SK-N-SH treated with all-trans-retinoic acid at 6 μM for 48 hours (cell line): ENCODE measurements at regions not wholly inside any gene's neighbourhood (a gene's known extent, or its start where the extent isn't known, plus 50 kb on each side); places are given as distances from the start of the nearest gene placed in this dataset.

ENCODE experiments used
- ATAC-seq: fragments of 200-7000 bp; cut with Tn5 transposase; 3 replicates; pipeline ENCODE4 v1.9.1; 2020; ENCODE audit warnings: mild to moderate bottlenecking, moderate library complexity
- ARNTL ChIP-seq: fragments of 450-650 bp; formaldehyde crosslinking; IDR thresholded peaks from 2 replicates; pipeline ENCODE4 v1.5.0; 2020; ENCODE audit warnings: low read depth, mild to moderate bottlenecking, moderate library complexity, borderline replicate concordance
- BACH2 ChIP-seq: fragments of 250-450 bp; sonication (Bioruptor Pico); IDR thresholded peaks from 2 replicates; pipeline ENCODE4 v1.9.0; 2021; ENCODE audit warnings: mild to moderate bottlenecking, borderline replicate concordance
- CSDC2 ChIP-seq: fragments of 250-450 bp; sonication (Bioruptor Pico); IDR thresholded peaks from 2 replicates; pipeline ENCODE4 v1.5.0; 2020; ENCODE audit warnings: mild to moderate bottlenecking, moderate library complexity
- CSRNP3 ChIP-seq: fragments of 250-450 bp; sonication (Bioruptor Pico); IDR thresholded peaks from 2 replicates; pipeline ENCODE4 v1.5.1; 2021; ENCODE audit warnings: mild to moderate bottlenecking, moderate library complexity
- GLIS3 ChIP-seq: fragments of 250-450 bp; sonication (Bioruptor Pico); IDR thresholded peaks from 2 replicates; pipeline ENCODE4 v1.5.0; 2020; ENCODE audit warnings: mild to moderate bottlenecking, moderate library complexity
- ISL1 ChIP-seq: fragments of 250-450 bp; sonication (Bioruptor Pico); IDR thresholded peaks from 2 replicates; pipeline ENCODE4 v2.1.2; 2022; ENCODE audit warnings: mild to moderate bottlenecking, moderate library complexity
- POU6F1 ChIP-seq: fragments of 250-450 bp; sonication (Bioruptor Pico); IDR thresholded peaks from 2 replicates; pipeline ENCODE4 v1.8.0; 2021; ENCODE audit warnings: low read depth, mild to moderate bottlenecking, moderate library complexity, borderline replicate concordance
- PPARA ChIP-seq: fragments of 250-450 bp; sonication (Bioruptor Pico); IDR thresholded peaks from 2 replicates; pipeline ENCODE4 v1.5.0; 2020; ENCODE audit warnings: mild to moderate bottlenecking, borderline replicate concordance
- RARB ChIP-seq: fragments of 250-450 bp; sonication (Bioruptor Pico); IDR thresholded peaks from 2 replicates; pipeline ENCODE4 v1.8.0; 2021; ENCODE audit warnings: mild to moderate bottlenecking, moderate library complexity
- SNAI2 ChIP-seq: fragments of 250-450 bp; sonication (Bioruptor Pico); IDR thresholded peaks from 2 replicates; pipeline ENCODE4 v1.5.0; 2020; ENCODE audit warnings: mild to moderate bottlenecking, moderate library complexity
- TCF4 ChIP-seq: fragments of 250-450 bp; sonication (Bioruptor Pico); IDR thresholded peaks from 2 replicates; pipeline ENCODE4 v1.8.0; 2021; ENCODE audit warnings: mild to moderate bottlenecking, moderate library complexity, borderline replicate concordance
- TOX ChIP-seq: fragments of 250-450 bp; sonication (Bioruptor Pico); IDR thresholded peaks from 2 replicates; pipeline ENCODE4 v1.8.0; 2021; ENCODE audit warnings: mild to moderate bottlenecking, moderate library complexity, borderline replicate concordance
- ZFP3 ChIP-seq: fragments of 250-450 bp; sonication (Bioruptor Pico); IDR thresholded peaks from 2 replicates; pipeline ENCODE4 v1.5.0; 2020; ENCODE audit warnings: mild to moderate bottlenecking, moderate library complexity
- ZFP30 ChIP-seq: fragments of 450-650 bp; formaldehyde crosslinking; IDR thresholded peaks from 2 replicates; pipeline ENCODE4 v1.5.0; 2022; ENCODE audit warnings: mild to moderate bottlenecking, moderate library complexity
- ZNF565 ChIP-seq: fragments of 450-650 bp; formaldehyde crosslinking; conservative IDR thresholded peaks from 2 replicates; pipeline ENCODE4 v1.5.0; 2020; ENCODE audit warnings: low read depth, mild to moderate bottlenecking, moderate library complexity
- ZNF70 ChIP-seq: fragments of 450-650 bp; formaldehyde crosslinking; IDR thresholded peaks from 2 replicates; pipeline ENCODE4 v1.5.0; 2020; ENCODE audit warnings: mild to moderate bottlenecking, moderate library complexity
- ZNF8 ChIP-seq: fragments of 450-650 bp; formaldehyde crosslinking; IDR thresholded peaks from 2 replicates; pipeline ENCODE4 v1.5.0; 2020; ENCODE audit warnings: mild to moderate bottlenecking, moderate library complexity
- TF ChIP-seq, protein P1 (sequence below): fragments of 250-450 bp; sonication (Bioruptor Pico); IDR thresholded peaks from 2 replicates; pipeline ENCODE4 v1.8.0; 2020; ENCODE audit warnings: mild to moderate bottlenecking, moderate library complexity, borderline replicate concordance
- TF ChIP-seq, protein P2 (sequence below): fragments of 250-450 bp; sonication (Bioruptor Pico); IDR thresholded peaks from 2 replicates; pipeline ENCODE4 v1.5.0; 2020; ENCODE audit warnings: mild to moderate bottlenecking, moderate library complexity
- TF ChIP-seq, protein P3 (sequence below): fragments of 250-450 bp; sonication (Bioruptor Pico); IDR thresholded peaks from 2 replicates; pipeline ENCODE4 v1.5.1; 2020; ENCODE audit warnings: low read depth, mild to moderate bottlenecking, moderate library complexity

- no peak for ATAC-seq
- TF ChIP-seq, protein P1, sequence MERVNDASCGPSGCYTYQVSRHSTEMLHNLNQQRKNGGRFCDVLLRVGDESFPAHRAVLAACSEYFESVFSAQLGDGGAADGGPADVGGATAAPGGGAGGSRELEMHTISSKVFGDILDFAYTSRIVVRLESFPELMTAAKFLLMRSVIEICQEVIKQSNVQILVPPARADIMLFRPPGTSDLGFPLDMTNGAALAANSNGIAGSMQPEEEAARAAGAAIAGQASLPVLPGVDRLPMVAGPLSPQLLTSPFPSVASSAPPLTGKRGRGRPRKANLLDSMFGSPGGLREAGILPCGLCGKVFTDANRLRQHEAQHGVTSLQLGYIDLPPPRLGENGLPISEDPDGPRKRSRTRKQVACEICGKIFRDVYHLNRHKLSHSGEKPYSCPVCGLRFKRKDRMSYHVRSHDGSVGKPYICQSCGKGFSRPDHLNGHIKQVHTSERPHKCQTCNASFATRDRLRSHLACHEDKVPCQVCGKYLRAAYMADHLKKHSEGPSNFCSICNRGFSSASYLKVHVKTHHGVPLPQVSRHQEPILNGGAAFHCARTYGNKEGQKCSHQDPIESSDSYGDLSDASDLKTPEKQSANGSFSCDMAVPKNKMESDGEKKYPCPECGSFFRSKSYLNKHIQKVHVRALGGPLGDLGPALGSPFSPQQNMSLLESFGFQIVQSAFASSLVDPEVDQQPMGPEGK (CRISPR knock-in tag), result no peak
- TF ChIP-seq TCF4 (CRISPR knock-in tag) (no peak), ZFP30 (CRISPR knock-in tag) (no peak), ZNF8 (CRISPR knock-in tag) (no peak), GLIS3 (no peak), RARB (no peak), ISL1 (CRISPR knock-in tag) (no peak), BACH2 (CRISPR knock-in tag) (no peak), ZFP3 (no peak), TOX (CRISPR knock-in tag) (no peak), ARNTL (CRISPR knock-in tag) (no peak), ZNF565 (CRISPR knock-in tag) (no peak), PPARA (CRISPR knock-in tag) (no peak), CSRNP3 (CRISPR knock-in tag) (no peak), ZNF70 (CRISPR knock-in tag) (no peak), CSDC2 (no peak), POU6F1 (CRISPR knock-in tag) (no peak), SNAI2 (CRISPR knock-in tag) (no peak)
- TF ChIP-seq, protein P2, sequence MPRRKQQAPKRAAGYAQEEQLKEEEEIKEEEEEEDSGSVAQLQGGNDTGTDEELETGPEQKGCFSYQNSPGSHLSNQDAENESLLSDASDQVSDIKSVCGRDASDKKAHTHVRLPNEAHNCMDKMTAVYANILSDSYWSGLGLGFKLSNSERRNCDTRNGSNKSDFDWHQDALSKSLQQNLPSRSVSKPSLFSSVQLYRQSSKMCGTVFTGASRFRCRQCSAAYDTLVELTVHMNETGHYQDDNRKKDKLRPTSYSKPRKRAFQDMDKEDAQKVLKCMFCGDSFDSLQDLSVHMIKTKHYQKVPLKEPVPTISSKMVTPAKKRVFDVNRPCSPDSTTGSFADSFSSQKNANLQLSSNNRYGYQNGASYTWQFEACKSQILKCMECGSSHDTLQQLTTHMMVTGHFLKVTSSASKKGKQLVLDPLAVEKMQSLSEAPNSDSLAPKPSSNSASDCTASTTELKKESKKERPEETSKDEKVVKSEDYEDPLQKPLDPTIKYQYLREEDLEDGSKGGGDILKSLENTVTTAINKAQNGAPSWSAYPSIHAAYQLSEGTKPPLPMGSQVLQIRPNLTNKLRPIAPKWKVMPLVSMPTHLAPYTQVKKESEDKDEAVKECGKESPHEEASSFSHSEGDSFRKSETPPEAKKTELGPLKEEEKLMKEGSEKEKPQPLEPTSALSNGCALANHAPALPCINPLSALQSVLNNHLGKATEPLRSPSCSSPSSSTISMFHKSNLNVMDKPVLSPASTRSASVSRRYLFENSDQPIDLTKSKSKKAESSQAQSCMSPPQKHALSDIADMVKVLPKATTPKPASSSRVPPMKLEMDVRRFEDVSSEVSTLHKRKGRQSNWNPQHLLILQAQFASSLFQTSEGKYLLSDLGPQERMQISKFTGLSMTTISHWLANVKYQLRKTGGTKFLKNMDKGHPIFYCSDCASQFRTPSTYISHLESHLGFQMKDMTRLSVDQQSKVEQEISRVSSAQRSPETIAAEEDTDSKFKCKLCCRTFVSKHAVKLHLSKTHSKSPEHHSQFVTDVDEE (CRISPR knock-in tag), result no peak
- TF ChIP-seq, protein P3, sequence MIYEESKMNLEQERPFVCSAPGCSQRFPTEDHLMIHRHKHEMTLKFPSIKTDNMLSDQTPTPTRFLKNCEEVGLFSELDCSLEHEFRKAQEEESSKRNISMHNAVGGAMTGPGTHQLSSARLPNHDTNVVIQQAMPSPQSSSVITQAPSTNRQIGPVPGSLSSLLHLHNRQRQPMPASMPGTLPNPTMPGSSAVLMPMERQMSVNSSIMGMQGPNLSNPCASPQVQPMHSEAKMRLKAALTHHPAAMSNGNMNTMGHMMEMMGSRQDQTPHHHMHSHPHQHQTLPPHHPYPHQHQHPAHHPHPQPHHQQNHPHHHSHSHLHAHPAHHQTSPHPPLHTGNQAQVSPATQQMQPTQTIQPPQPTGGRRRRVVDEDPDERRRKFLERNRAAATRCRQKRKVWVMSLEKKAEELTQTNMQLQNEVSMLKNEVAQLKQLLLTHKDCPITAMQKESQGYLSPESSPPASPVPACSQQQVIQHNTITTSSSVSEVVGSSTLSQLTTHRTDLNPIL (CRISPR knock-in tag), result no peak
These were observed 75.8 kb upstream of the ABI3BP start for GRCh38 chr3:101068876-101069606.

GRCh38 chr3:101066711-101067129 is 73.5 kb upstream of the ABI3BP start:
- peak; percentile 64 for ATAC-seq
- TF ChIP-seq, protein P1 (CRISPR knock-in tag), result no peak
- peak; percentile 11; the same call in 1 of the 2 replicates for TF ChIP-seq ISL1 (CRISPR knock-in tag)
